Anterior cingulate cortex (tissue), 58 donors: ENCODE measurements at regions not wholly inside any gene's neighbourhood (a gene's known extent, or its start where the extent isn't known, plus 50 kb on each side); places are given as distances from the start of the nearest gene placed in this dataset.

Experiments
- DNase-seq, 58 donors: peaks; one replicate each; lab custom pipeline; 2025; lab: John Stamatoyannopoulos, UW

DNA sequence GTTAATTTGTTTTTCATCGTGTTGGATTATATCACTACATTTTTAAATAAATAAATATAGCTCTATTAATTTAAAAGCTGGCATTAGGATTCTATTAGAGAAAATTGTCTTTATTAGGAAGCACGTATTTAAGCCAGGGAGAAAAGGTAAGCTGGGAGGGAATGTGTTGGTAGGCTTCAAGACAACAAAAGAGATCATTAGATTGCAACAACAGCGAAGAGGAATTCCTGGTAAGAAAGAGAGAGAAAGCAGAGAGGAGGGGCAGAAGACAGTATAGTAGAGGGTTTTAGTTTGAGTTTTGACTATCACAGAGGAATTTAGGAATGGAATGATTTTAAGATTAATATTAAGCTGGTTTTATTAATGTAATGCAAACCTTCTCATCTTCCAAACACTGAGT is 613.6 kb upstream of the USP15 start:
- DNase-seq: no peak

DNA sequence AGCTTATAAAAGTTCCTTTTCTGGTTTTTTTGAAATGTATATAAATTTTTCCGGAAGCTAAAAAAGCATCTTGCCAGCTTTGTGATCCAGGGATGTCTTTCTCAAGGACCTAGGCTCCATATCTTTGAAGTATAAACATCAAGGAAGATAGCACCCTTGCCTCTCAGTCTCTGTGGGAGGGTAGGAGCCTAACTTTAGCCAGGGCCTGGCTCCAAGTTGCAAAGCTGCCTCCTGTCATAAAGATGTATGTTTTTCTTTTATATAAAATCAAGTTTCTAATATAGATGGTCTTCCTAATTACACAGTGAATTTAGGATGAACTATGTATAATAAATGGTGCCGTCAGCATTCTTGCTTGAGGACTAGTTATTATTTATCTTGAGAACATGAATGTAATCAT is 612.6 kb upstream of the USP15 start:
- peak in 1 of 58 donors; percentile 10 for DNase-seq

DNA sequence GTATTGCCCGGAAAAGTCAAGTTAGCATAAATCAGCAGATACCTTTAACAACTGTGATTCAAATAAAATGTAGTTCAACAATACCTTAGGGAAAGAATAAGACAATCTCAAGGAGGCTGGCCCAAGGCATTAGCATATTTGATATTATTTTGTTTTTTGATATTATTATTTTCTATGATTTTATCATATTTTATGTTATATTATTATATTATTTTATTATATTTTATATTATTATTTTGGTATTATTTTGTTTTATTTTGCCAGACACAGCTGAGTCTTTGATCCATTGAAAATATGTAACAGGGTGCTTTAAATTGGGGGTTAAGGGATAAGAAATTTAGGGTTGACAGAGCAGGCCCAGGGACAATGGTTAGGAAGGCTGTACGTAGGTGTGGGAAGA is 607.9 kb upstream of the USP15 start:
- DNase-seq: no peak

GRCh38 chr12:61654698-61655097 is 605.5 kb upstream of the USP15 start:
- DNase-seq: peak in 1 of 58 donors; percentile 1

DNA sequence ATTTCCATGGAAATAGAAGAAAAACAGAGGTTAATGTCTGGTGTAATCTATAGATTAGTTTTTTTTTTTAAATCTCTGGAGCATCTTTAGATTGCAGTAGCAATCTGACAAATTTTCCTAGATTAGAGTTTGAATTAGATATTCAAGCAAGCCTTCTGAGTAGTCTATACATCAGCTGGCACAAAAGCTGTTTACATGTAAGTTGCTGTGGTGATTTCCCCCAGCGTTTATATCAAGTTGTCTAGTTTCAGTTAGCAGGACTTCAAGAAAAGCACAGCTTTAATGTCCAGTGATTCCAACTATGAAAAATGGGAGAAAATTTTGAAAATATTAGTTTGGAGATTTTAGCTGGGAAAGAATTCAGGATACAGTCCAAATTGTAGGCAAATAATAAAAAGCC is 605.0 kb upstream of the USP15 start:
- DNase-seq: no peak

GRCh38 chr12:61667676-61668075 is 592.5 kb upstream of the USP15 start:
- no peak for DNase-seq

GRCh38 chr12:61676520-61676919 is 583.7 kb upstream of the USP15 start:
- DNase-seq: no peak

DNA sequence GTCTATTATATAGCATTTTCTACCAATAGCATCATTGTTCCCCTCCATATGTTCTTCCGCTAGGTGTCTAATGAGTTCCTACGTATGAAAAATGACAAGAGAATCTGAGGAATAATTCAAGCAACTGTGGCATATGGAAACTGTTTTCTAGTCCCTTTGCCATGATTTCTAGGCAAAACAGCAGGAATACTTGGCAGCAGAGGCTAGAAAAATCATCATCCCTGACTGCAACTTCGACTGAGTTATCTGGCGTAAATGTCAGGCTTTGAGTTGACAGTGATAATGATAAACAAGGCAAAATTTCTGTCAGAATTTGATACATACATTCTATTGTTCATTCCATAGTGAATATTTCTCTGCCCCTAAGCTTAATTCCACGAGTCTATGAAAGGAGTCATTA is 572.8 kb upstream of the USP15 start:
- peak in 2 of 58 donors; percentile 9 to 11 for DNase-seq

DNA sequence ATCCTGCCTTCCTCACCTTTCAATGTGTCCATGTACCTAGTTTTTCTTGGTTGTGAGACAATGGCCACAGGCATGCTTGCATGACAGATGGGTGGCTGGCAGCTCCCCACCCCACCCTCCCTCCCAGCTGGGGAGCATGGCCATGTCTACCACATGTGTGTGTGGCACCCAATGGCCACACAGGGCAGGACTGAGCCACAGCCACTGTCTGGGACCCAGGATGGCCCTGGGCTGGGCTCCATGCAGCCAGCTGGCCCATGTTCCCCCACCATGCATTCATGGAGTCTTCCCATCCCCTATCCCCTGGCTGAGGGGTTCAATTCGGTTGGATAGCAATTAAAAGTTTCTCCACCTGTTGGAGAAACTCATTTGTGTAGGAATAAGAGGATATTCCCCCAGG is 566.0 kb upstream of the USP15 start:
- DNase-seq: no peak

- no peak for DNase-seq
Measured at GRCh38 chr12:61701471-61701870, 558.7 kb upstream of the USP15 start.

DNA sequence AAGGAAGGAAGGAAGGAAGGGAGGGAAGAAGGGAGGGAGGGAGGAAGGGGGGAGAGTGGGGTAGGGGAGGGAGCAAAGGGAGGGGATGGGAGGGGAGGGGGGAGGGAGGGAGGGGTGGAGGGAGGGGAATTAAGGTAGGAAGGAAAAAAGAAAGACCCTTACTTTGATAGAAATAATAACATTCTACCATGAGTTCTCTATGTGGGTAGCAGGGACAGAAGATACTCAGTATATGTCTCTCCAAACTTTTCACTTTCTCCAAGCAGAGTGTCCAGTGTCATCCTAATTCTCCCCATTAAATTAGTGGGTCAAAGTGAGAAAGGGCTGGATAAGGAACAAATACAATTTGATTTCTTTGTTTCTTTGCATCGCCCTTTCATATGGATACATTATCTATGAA is 553.4 kb upstream of the USP15 start:
- no peak for DNase-seq

GRCh38 chr12:61713121-61713520 is 547.1 kb upstream of the USP15 start:
- no peak for DNase-seq

- peak in 8 of 58 donors; percentile 1 to 39 (median 10) for DNase-seq
Measured at GRCh38 chr12:61717986-61718385, 542.2 kb upstream of the USP15 start.

DNA sequence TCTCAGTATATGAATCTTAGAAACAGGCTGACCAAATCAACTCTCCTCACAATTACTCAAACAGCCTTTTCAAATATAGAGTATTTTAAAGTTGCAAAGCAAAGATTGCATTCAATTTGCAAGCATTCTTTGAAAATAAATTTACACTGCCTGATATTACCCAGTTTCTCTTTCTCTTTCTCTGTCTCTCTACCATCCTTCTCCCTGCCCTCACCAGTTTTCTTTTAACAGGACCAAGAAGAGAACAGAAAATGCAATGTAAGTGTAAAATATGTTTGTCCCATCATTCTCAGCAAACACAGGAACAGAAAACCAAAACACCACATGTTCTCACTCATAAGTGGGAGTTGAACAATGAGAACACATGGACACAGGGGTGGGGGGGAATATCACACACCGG is 520.3 kb upstream of the USP15 start:
- no peak for DNase-seq

DNA sequence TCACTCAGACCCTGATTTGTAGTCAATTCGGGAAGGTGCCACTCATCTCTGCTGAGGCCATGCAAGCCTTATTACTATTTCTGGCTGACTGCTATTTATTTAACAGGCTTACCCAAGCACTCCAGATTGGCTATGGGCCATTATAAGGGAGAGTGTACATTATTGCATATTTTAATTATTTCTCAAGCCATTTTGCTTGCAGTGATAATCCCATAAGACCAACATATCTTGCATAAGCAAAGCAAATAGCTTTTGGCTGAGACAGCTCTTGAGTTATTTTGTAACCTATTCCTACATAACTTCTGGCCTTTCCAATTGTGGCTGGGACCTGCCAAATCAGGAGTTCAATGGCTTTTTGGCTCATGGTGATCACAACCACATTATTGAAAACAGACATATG is 509.6 kb upstream of the USP15 start:
- no peak for DNase-seq

DNA sequence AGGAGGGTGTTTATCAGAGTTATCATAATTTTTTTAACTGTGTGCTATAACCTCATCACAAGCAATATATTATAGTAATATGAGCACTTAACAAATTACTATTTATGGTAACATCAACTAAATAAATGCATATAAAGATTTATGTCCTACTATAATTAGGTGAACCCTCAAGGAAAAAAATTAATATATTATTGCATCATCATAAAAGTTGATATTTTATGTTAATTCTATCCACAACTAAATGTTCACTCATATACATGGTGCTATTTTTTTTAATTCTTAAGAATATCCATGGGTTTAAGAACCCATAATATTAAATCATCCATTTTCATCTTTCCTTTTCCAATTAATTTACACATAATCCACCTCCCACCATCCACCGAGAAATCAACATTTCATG is 506.0 kb upstream of the USP15 start:
- no peak for DNase-seq

DNA sequence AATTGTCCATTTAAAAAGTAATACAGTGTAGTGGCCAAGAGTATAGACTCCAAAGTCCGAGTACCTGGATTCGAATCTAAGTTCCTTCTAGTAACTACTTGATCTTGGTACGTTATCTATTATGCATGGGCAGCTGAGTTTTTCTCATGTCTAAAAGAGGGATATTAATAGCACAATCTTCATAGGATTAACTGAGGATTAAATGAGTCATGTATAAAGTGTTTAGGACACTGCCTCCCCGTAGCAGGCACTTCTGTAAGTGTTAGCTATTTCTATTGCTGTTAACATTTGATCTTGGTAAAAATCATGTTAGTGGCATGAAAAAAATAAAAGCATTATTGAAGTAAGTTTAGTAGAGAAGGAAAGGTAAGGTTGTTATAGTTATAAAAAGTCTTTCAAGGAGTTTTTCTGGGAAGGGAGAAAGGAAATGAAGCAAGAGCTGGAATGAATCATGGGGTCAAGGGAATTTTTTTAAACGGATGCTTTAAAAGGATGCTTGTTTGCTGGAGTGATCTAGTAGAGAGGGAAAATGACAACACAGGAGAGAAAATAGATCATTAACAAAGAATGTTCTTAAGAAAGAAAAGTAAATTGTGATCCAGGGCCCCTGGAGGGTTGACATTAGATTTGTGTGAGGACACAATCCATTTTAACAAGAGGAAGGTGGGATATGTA is 502.2 kb upstream of the USP15 start:
- DNase-seq: no peak

DNA sequence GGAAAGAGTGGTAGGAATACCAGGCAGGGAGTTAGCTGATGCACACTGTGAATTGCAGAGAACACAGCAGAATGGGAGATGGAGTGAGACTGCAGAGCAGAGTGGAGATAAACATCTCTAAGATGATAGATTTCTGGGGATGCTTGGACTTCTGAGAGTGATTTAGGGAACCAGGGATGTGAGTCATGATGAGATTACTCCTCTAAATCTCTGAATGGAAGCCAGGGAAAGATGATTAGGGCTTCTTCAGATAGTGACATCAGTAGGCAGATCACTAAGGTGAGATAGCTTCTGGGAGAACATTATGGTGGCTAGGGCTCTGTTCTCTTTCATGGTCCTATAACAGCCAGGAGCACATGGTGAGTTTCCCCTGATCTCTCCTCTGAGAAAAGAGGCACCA is 501.5 kb upstream of the USP15 start:
- DNase-seq: no peak

GRCh38 chr12:61765926-61766325 is 494.3 kb upstream of the USP15 start:
- DNase-seq: no peak

DNA sequence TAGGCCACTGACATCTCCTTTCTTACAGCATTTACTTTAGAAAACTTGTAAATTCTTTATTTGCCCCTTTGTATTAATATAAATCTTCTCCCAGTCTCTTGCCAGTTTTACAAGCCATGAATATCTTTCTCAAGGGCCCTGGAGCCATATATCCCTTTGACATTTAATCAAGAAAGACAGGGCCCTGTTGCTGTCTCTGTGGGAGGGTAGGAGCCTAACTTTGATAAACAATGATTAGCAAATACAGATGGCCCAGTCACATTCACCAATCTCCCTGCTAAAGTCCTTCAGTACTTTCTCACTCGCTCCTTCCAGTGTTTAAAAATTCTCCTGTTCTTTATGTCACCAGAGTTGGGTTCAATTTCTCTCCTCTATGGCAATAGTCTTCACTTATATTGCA is 479.8 kb upstream of the USP15 start:
- DNase-seq: no peak

- no peak for DNase-seq
Measured at GRCh38 chr12:61781021-61781581, 479.1 kb upstream of the USP15 start.

DNA sequence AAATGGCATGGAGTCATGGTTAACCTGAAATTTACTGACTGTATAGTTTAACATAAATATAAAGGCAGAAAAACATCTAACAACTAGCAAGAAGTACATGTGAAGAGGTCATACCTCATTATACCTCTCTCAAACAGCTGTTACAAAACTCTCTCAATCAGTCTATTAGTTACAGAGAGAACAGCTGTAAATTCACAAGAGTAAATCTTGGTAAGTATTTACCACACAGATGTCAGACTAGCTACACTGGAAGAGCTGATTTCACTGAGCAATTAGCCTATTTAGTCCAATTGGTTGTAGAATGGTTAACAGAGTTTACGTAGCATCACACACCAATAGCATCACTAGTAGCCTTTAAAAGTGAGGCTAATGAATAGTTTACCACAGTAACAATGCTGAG is 463.4 kb upstream of the USP15 start:
- no peak for DNase-seq

GRCh38 chr12:61797266-61797665 is 462.9 kb upstream of the USP15 start:
- DNase-seq: peak in 2 of 58 donors; percentile 1 to 7
